Stomach (tissue), 4 donors: ENCODE measurements at regions not wholly inside any gene's neighbourhood (a gene's known extent, or its start where the extent isn't known, plus 50 kb on each side); places are given as distances from the start of the nearest gene placed in this dataset.

ENCODE experiments used
- CTCF ChIP-seq, 7 experiments: fragments of 450-650 bp in 4 of 7; fragments of 200-600 bp in 3 of 7; sonication (generic) in 3 of 7; IDR thresholded peaks; one replicate each; pipeline ENCODE4 v1.5.1; 2016 to 2019; ENCODE audit warnings: antibody characterized with exemption in 7 of 7, control low read depth in 2 of 7, mild to moderate bottlenecking in 1 of 7
- EP300 ChIP-seq: sonication (generic); formaldehyde crosslinking; IDR thresholded peaks from one replicate; pipeline ENCODE4 v1.6.1; 2017; ENCODE audit warnings: antibody characterized with exemption
- POLR2AphosphoS5 ChIP-seq, 3 donors: sonication (generic); formaldehyde crosslinking; IDR thresholded peaks; one replicate each; pipeline ENCODE4 v1.6.1; 2016; ENCODE audit warnings: antibody characterized with exemption in 3 of 3

- no peak for TF ChIP-seq EP300
- no peak for TF ChIP-seq POLR2AphosphoS5 (IDR thresholded peaks at IDR 0.05)
- TF ChIP-seq CTCF (IDR thresholded peaks at IDR 0.05), result no peak
These were observed 455.9 kb downstream of the OMA1 start for GRCh38 chr1:58090640-58091039.
